Dendritic cell treated with granulocyte-macrophage colony-stimulating factor and Interleukin-4, amounts not matched to agents 40 ng/mL and 50 ng/mL, for 4 days (primary cell): ENCODE measurements at regions not wholly inside any gene's neighbourhood (a gene's known extent, or its start where the extent isn't known, plus 50 kb on each side); places are given as distances from the start of the nearest gene placed in this dataset.

Experiments
- H3K27ac Mint-ChIP-seq: one replicate; pipeline ENCODE4 v1.8.0; 2022; ENCODE audit warnings: mild to moderate bottlenecking, mixed read lengths
- H3K27me3 Mint-ChIP-seq: one replicate; pipeline ENCODE4 v1.8.0; 2022; ENCODE audit warnings: mild to moderate bottlenecking, mixed read lengths
- H3K36me3 Mint-ChIP-seq: one replicate; pipeline ENCODE4 v1.8.0; 2022; ENCODE audit warnings: low read depth, mixed read lengths
- H3K4me1 Mint-ChIP-seq: one replicate; pipeline ENCODE4 v1.8.0; 2022; ENCODE audit warnings: low read depth, mixed read lengths
- H3K4me3 Mint-ChIP-seq: one replicate; pipeline ENCODE4 v1.8.0; 2022; ENCODE audit warnings: mild to moderate bottlenecking, moderate library complexity, mixed read lengths
- H3K9me3 Mint-ChIP-seq: one replicate; pipeline ENCODE4 v1.8.0; 2022; ENCODE audit warnings: mixed read lengths
- intact Hi-C: fragments of 100-400 bp; cut with micrococcal nuclease; formaldehyde crosslinking; loops from one replicate; pipeline ENCODE4 v1.15.0; 2022

- intact Hi-C loops: no loop called here
- no peaks in the 10 kb centered on the region for H3K4me1 Mint-ChIP-seq
- no peaks in the 10 kb centered on the region for H3K27me3 Mint-ChIP-seq
- no peak overlapping the region for H3K27ac Mint-ChIP-seq
- no peak overlapping the region for H3K4me3 Mint-ChIP-seq
- no peaks in the 10 kb centered on the region for H3K36me3 Mint-ChIP-seq
- H3K9me3 Mint-ChIP-seq: no peaks in the 10 kb centered on the region
Observed at GRCh38 chr2:226600802-226601201, 198.8 kb downstream of the IRS1 start.

GRCh38 chr2:226600184-226600583, 199.4 kb downstream of the IRS1 start:
- Mint-ChIP-seq H3K4me1 (no peaks in the 10 kb centered on the region), H3K27me3 (no peaks in the 10 kb centered on the region), H3K9me3 (no peaks in the 10 kb centered on the region), H3K36me3 (no peaks in the 10 kb centered on the region), H3K4me3 (no peak overlapping the region), H3K27ac (no peak overlapping the region)
- intact Hi-C loops: no loop called here

- no peaks in the 10 kb centered on the region for H3K4me1 Mint-ChIP-seq
- no peaks in the 10 kb centered on the region for H3K36me3 Mint-ChIP-seq
- H3K27ac Mint-ChIP-seq: no peak overlapping the region
- H3K27me3 Mint-ChIP-seq: no peaks in the 10 kb centered on the region
- intact Hi-C loops: no loop called here
- no peak overlapping the region for H3K4me3 Mint-ChIP-seq
- H3K9me3 Mint-ChIP-seq: peaks cover 9% of the 10 kb centered on the region
Observed at GRCh38 chr2:226589043-226589442, 210.6 kb downstream of the IRS1 start.

GRCh38 chr2:226585130-226585561, 214.5 kb downstream of the IRS1 start:
- Mint-ChIP-seq H3K9me3 (no peaks in the 10 kb centered on the region), H3K27me3 (no peaks in the 10 kb centered on the region), H3K36me3 (no peaks in the 10 kb centered on the region), H3K4me3 (no peak overlapping the region), H3K4me1 (no peaks in the 10 kb centered on the region), H3K27ac (no peak overlapping the region)
- intact Hi-C loops: no loop called here

- H3K27me3 Mint-ChIP-seq: no peaks in the 10 kb centered on the region
- no peaks in the 10 kb centered on the region for H3K4me1 Mint-ChIP-seq
- no peaks in the 10 kb centered on the region for H3K36me3 Mint-ChIP-seq
- H3K27ac Mint-ChIP-seq: no peak overlapping the region
- H3K9me3 Mint-ChIP-seq: no peaks in the 10 kb centered on the region
- no peak overlapping the region for H3K4me3 Mint-ChIP-seq
- intact Hi-C loops: no loop called here
Observed at GRCh38 chr2:226584518-226585055, 215.0 kb downstream of the IRS1 start.

- no peaks in the 10 kb centered on the region for H3K36me3 Mint-ChIP-seq
- intact Hi-C loops: no loop called here
- no peak overlapping the region for H3K4me3 Mint-ChIP-seq
- H3K4me1 Mint-ChIP-seq: no peaks in the 10 kb centered on the region
- H3K27ac Mint-ChIP-seq: no peak overlapping the region
- no peaks in the 10 kb centered on the region for H3K27me3 Mint-ChIP-seq
- no peaks in the 10 kb centered on the region for H3K9me3 Mint-ChIP-seq
Observed at GRCh38 chr2:226583715-226584114, 215.9 kb downstream of the IRS1 start.

- intact Hi-C loops: no loop called here
- no peak overlapping the region for H3K4me3 Mint-ChIP-seq
- H3K4me1 Mint-ChIP-seq: no peaks in the 10 kb centered on the region
- H3K9me3 Mint-ChIP-seq: no peaks in the 10 kb centered on the region
- H3K36me3 Mint-ChIP-seq: no peaks in the 10 kb centered on the region
- no peak overlapping the region for H3K27ac Mint-ChIP-seq
- H3K27me3 Mint-ChIP-seq: no peaks in the 10 kb centered on the region
Observed at GRCh38 chr2:226581661-226582060, 218.0 kb downstream of the IRS1 start.

- intact Hi-C loops: no loop called here
- Mint-ChIP-seq H3K36me3 (no peaks in the 10 kb centered on the region), H3K4me1 (no peaks in the 10 kb centered on the region), H3K9me3 (no peaks in the 10 kb centered on the region), H3K4me3 (no peak overlapping the region), H3K27me3 (no peaks in the 10 kb centered on the region), H3K27ac (no peak overlapping the region)
Observed at GRCh38 chr2:226581004-226581403, 218.6 kb downstream of the IRS1 start.

GRCh38 chr2:226580403-226580802, 219.2 kb downstream of the IRS1 start:
- no peaks in the 10 kb centered on the region for H3K9me3 Mint-ChIP-seq
- H3K36me3 Mint-ChIP-seq: no peaks in the 10 kb centered on the region
- H3K4me3 Mint-ChIP-seq: no peak overlapping the region
- intact Hi-C loops: no loop called here
- no peak overlapping the region for H3K27ac Mint-ChIP-seq
- no peaks in the 10 kb centered on the region for H3K4me1 Mint-ChIP-seq
- H3K27me3 Mint-ChIP-seq: no peaks in the 10 kb centered on the region

GRCh38 chr2:226579519-226579918, 220.1 kb downstream of the IRS1 start:
- no peak overlapping the region for H3K4me3 Mint-ChIP-seq

GRCh38 chr2:226578879-226579278, 220.7 kb downstream of the IRS1 start:
- H3K4me1 Mint-ChIP-seq: no peaks in the 10 kb centered on the region
- intact Hi-C loops: no loop called here
- H3K27me3 Mint-ChIP-seq: no peaks in the 10 kb centered on the region

More at GRCh38 chr2:226579519-226579918, 220.1 kb downstream of the IRS1 start:
- intact Hi-C loops: no loop called here
- Mint-ChIP-seq H3K27me3 (no peaks in the 10 kb centered on the region), H3K9me3 (no peaks in the 10 kb centered on the region), H3K4me1 (no peaks in the 10 kb centered on the region), H3K27ac (no peak overlapping the region), H3K36me3 (no peaks in the 10 kb centered on the region)

GRCh38 chr2:226578373-226578772, 221.2 kb downstream of the IRS1 start:
- no peaks in the 10 kb centered on the region for H3K9me3 Mint-ChIP-seq
- no peaks in the 10 kb centered on the region for H3K27me3 Mint-ChIP-seq
- no peaks in the 10 kb centered on the region for H3K36me3 Mint-ChIP-seq
- intact Hi-C loops: no loop called here
- no peak overlapping the region for H3K27ac Mint-ChIP-seq
- no peak overlapping the region for H3K4me3 Mint-ChIP-seq
- H3K4me1 Mint-ChIP-seq: no peaks in the 10 kb centered on the region

More at GRCh38 chr2:226578879-226579278, 220.7 kb downstream of the IRS1 start:
- Mint-ChIP-seq H3K27ac (no peak overlapping the region), H3K36me3 (no peaks in the 10 kb centered on the region), H3K9me3 (no peaks in the 10 kb centered on the region), H3K4me3 (no peak overlapping the region)

- intact Hi-C loops: no loop called here
- no peak overlapping the region for H3K4me3 Mint-ChIP-seq
- no peaks in the 10 kb centered on the region for H3K27me3 Mint-ChIP-seq
- H3K9me3 Mint-ChIP-seq: no peaks in the 10 kb centered on the region
- H3K4me1 Mint-ChIP-seq: no peaks in the 10 kb centered on the region
- no peak overlapping the region for H3K27ac Mint-ChIP-seq
- no peaks in the 10 kb centered on the region for H3K36me3 Mint-ChIP-seq
Observed at GRCh38 chr2:226575928-226576327, 223.7 kb downstream of the IRS1 start.

- H3K9me3 Mint-ChIP-seq: no peaks in the 10 kb centered on the region
- H3K36me3 Mint-ChIP-seq: no peaks in the 10 kb centered on the region
- H3K27me3 Mint-ChIP-seq: no peaks in the 10 kb centered on the region
- intact Hi-C loops: no loop called here
- H3K27ac Mint-ChIP-seq: no peak overlapping the region
- H3K4me1 Mint-ChIP-seq: no peaks in the 10 kb centered on the region
- H3K4me3 Mint-ChIP-seq: no peak overlapping the region
Observed at GRCh38 chr2:226573158-226573557, 226.5 kb downstream of the IRS1 start.

GRCh38 chr2:226564667-226565066, 235.0 kb downstream of the IRS1 start:
- no peaks in the 10 kb centered on the region for H3K36me3 Mint-ChIP-seq
- no peak overlapping the region for H3K4me3 Mint-ChIP-seq
- H3K4me1 Mint-ChIP-seq: no peaks in the 10 kb centered on the region
- H3K9me3 Mint-ChIP-seq: no peaks in the 10 kb centered on the region
- no peak overlapping the region for H3K27ac Mint-ChIP-seq
- H3K27me3 Mint-ChIP-seq: no peaks in the 10 kb centered on the region
- intact Hi-C loops: no loop called here
